ENCODE measurements at regions not wholly inside any gene's neighbourhood (a gene's known extent, or its start where the extent isn't known, plus 50 kb on each side); places are given as distances from the start of the nearest gene placed in this dataset.

DNA sequence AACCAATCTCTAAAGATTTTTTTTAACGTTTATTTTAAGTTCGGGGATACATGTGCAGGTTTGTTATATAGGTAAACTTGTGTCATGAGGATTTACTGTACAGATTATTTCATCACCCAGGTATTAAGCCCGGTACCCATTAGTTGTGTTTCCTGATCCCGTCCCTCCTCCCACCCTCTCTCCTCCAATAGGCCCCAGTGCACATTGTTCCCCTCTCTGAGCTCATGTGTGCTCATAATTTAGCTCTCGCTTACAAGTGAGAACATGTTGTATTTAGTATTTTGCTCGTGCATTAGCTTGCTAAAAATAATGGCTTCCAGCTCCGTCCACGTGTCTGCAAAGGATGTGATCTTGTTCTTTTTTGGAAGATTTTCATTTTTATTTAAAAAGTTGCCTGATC, 2309.4 kb upstream of the AGA start:
- no peak for DNase-seq

- no peak for DNase-seq
Observed at GRCh38 chr4:179755322-179755721, 2313.1 kb upstream of the AGA start.

- DNase-seq: no peak
Observed at GRCh38 chr4:179757641-179758040, 2315.4 kb upstream of the AGA start.

- no peak for DNase-seq
Observed at GRCh38 chr4:179762840-179763239, 2320.6 kb upstream of the AGA start.

DNA sequence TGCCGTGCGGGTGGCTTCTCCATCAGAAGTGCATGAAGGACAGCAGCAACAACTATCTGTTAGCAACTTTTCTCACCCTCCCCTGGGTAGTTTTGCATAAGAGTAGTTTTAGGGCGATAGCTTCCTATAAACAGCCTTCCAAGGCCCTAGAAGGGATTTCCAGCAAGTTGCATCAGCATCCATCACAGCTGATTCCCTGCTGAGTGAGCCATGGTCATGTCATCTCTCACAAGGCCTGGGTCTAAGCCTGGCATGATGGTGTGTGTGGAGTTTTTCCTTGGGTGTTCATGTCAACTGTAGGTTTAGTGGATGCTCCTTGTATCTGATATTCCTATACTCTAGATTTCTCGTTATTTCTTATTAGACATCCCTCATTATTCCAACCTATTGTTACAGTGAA, 2324.7 kb upstream of the AGA start:
- no peak for DNase-seq

- no peak for DNase-seq
Observed at GRCh38 chr4:179768996-179769395, 2326.8 kb upstream of the AGA start.

DNA sequence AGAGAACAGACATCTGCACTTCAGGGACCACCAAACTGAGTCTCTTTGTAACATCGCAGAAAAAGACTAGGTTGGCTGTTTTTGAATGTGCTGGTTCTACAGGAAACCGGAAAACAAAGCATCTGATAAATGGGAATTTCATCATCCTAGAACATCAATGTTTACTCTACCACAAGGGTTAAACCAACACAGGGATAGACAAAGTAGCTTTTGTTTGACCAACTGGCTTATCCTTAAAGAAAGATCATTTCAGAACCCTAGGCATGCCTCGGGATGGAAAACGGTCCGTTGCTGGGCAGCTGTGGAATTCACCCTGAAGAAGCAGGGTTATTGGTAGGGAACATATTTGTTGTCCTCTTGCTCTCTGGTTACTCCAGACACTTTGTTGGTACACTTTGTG, 2355.5 kb upstream of the AGA start:
- DNase-seq: no peak

- no peak for DNase-seq
Observed at GRCh38 chr4:179803857-179804256, 2361.6 kb upstream of the AGA start.

GRCh38 chr4:179804440-179804839, 2362.2 kb upstream of the AGA start:
- no peak for DNase-seq

- no peak for DNase-seq
Observed at GRCh38 chr4:179817317-179817716, 2375.1 kb upstream of the AGA start.

GRCh38 chr4:179823342-179823741, 2381.1 kb upstream of the AGA start:
- DNase-seq: no peak

DNA sequence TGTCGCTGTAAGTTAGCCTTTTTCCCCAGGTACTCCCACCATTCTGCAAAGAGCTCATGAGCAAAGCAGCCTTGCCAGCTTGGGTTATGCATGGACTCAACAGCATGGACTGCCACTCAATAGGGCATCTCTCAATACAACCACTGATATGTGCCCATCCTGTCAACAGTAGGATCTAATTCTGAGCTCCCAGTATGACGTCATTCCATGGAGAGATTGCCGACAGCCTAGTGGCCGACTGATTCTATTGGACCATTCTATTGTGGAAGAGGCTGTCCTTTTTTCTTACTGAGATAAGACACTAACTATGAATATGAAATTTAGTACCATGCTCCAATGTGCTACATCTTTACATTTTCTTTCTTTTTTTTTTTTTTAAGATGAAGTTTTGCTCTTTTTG, 2389.0 kb upstream of the AGA start:
- no peak for DNase-seq

GRCh38 chr4:179836179-179837075, 2394.2 kb upstream of the AGA start:
- DNase-seq: no peak

DNA sequence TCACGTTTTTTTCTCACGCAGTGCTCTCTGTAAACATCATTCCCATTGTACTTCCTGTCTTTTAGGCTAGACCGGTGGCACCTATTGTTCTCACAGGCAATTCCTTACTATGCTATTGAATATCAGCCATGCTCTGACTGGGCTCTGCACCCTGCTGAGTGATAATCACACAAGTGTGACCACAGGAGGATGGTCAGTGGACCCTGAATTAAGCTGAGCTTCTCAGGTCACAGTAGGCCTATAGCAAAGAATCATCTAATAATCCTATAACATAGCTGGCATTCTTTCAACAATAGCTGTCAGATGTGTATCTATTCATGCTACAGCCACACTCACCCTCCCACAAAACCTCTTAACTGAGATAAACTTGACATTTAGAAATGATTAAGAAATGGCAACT, 2399.8 kb upstream of the TENM3 start:
- DNase-seq: no peak

- DNase-seq: no peak
Observed at GRCh38 chr4:179855469-179855868, 2387.7 kb upstream of the TENM3 start.

DNA sequence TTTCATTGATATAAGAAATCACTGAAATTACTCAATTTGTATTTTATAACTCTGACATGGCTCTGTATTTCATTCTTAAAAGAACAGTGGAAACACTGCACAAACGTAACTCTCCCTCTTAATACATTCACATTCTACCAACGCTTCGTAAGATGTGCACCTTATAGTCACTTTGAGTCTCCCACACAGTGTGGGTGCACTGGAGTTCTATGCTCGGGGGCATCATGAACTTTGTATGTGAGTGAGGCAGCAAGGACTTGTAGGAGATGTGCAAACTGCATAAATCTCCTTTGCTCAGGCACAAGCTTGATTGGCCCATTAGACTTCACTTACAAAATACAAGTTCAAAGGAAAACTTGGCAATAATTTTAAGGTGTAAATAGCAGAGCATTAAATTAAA, 2385.0 kb upstream of the TENM3 start:
- DNase-seq: no peak

DNA sequence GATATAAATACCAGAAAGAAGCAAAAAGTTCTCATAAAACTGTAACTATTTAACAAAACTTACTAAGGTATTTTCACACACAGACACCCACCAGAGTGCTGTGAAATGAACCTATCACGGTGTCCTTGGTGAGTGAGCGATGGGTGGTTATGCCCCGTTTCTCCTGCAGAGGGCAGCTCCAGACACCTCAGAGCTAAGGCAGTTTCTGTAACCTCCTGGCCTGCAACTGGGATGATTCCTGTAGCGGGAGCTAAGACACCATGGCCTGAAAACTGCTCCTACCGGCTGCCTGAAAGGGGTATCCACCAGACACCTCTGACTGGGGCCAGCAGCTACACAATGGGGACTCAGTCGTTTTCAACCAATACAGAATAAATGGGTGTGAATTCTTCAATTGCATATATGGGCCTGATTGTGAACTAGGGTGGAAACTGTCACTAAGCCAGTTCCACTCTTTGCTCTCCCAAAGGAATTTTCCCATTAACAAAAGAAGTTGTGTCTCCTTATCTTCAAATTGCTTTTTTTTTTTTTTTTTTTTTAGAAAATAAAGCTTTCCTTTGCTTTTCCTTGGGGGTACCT, 2375.8 kb upstream of the TENM3 start:
- DNase-seq: no peak

DNA sequence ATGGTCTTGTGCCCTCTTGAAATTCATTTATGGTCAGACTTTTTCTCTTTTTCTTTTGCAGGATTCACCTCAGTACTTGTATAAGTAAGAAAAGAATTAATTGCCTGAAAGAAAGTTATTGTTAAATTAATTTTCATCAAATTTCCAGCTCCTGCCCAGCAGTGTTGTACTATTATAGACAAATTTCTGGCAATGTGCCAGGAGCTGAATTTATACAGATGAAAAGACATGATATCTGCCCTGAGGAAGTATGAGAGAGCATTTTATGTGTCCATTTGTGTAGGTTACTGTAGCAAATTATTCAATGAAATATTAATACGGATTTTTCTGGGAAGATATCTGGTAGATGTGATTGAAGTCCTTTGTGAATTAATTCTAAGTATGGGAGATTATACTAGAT, 2371.5 kb upstream of the TENM3 start:
- DNase-seq: no peak

DNA sequence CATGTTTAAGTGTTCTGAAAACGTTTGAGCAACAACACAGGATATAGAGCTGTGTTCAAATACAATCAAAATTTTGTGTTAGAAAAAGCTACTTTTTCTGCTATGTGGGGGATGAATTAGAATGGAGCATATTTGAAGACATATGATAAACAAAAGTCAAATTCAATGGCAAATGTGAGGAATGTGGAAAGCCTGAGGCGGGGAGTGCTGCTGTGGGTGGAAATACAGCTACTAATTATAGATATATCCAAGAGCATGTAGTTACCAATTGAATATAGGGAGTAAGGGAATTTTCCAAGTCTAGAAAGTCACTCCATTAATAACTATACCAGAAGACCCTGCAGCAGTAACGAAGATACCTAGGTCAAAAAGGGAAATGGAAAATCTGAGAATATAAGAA, 2370.4 kb upstream of the TENM3 start:
- DNase-seq: no peak

GRCh38 chr4:179880756-179881155, 2362.4 kb upstream of the TENM3 start:
- no peak for DNase-seq

- DNase-seq: no peak
Observed at GRCh38 chr4:179894066-179894778, 2349.0 kb upstream of the TENM3 start.

GRCh38 chr4:179919587-179919986, 2323.6 kb upstream of the TENM3 start:
- DNase-seq: no peak

GRCh38 chr4:179927473-179927872, 2315.7 kb upstream of the TENM3 start:
- no peak for DNase-seq

GRCh38 chr4:179941911-179942310, 2301.3 kb upstream of the TENM3 start:
- no peak for DNase-seq
